Limb (tissue), 2 donors: ENCODE measurements at regions not wholly inside any gene's neighbourhood (a gene's known extent, or its start where the extent isn't known, plus 50 kb on each side); places are given as distances from the start of the nearest gene placed in this dataset.
"Not testable (repeated sequence)": the region's sequence is repeated elsewhere in the genome, so short reads cannot be mapped to it uniquely, and the experiment has no call there.

ENCODE experiments used
- DNase-seq, 2 donors: peaks; one replicate each; pipeline ENCODE4 v3.0.0-alpha.2; 2016; ENCODE audit errors: extremely low spot score in 2 of 2

DNA sequence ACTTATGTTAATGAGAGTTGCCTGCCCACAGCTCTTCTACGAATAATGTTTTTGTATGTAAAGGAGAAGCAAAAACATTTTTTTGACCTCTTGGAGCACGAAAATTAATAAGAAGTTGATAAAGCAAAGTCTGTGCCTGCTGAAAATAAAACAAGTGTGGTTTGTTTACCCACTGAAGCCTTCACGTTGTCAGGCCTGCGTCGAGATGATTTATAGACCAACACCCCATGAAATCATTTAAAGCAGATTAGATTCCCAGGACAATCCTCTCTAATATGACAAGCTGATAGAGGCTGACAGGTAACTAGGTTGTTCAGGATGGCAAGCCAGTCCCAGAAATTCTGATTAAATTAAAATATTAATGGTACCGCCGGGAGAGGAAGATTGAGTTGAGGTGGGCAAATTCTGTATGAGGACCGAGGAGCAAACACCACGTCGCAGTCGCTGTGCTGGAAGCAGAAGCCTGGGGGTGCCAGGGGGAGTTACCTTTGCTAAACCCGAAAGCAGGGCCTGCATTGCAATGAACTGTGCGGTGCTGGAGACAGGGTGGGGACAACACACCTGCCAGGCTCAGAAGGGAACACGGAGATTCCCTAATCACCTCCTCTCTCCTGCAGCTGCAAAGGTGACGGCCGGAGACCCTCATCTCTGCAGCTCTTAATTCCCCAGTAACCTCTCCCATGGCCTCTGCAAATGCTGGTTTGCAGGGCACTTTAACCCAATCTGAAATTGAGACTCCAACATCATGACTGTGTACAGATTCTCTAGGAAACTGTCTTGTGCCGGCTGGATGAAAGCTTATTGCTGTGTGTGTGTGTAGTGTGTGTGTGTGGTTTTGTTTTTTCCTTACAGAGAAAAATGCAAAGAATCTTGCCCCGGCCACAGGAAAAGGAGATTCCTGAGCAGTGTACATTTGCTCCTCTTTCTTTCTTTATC, 2805.9 kb downstream of the RPIA start:
- not testable (repeated sequence) for DNase-seq

GRCh38 chr2:91498065-91498449, 2806.6 kb downstream of the RPIA start:
- DNase-seq, result not testable (repeated sequence)

- not testable (repeated sequence) for DNase-seq
These were observed 2807.2 kb downstream of the RPIA start for GRCh38 chr2:91498513-91499250.

DNA sequence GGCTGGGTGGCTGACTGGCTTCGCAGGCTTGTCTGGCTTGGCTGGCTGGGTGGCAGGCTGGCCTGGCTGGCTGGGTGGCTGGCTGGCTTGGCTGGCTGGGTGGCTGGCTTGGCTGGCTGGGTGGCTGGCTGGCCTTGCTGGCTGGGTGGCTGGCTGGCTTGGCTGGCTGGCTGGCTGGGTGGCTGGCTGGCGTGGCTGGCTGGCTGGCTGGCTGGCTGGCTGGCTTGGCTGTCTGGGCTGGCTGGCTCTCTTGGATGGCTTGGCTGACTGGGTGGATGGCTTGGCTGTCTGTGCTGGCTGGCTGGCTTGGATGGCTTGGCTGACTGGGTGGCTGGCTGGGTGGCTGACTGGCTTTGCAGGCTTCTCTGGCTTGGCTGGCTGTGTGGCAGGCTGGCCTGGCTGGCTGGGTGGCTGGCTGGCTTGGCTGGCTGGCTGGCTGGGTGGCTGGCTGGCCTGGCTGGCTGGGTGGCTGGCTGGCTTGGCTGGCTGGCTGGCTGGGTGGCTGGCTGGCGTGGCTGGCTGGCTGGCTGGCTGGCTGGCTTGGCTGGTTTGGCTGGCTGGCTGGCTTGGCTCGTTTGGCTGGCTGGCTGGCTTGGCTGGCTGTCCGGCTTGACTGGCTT, 2808.1 kb downstream of the RPIA start:
- not testable (repeated sequence) for DNase-seq

DNA sequence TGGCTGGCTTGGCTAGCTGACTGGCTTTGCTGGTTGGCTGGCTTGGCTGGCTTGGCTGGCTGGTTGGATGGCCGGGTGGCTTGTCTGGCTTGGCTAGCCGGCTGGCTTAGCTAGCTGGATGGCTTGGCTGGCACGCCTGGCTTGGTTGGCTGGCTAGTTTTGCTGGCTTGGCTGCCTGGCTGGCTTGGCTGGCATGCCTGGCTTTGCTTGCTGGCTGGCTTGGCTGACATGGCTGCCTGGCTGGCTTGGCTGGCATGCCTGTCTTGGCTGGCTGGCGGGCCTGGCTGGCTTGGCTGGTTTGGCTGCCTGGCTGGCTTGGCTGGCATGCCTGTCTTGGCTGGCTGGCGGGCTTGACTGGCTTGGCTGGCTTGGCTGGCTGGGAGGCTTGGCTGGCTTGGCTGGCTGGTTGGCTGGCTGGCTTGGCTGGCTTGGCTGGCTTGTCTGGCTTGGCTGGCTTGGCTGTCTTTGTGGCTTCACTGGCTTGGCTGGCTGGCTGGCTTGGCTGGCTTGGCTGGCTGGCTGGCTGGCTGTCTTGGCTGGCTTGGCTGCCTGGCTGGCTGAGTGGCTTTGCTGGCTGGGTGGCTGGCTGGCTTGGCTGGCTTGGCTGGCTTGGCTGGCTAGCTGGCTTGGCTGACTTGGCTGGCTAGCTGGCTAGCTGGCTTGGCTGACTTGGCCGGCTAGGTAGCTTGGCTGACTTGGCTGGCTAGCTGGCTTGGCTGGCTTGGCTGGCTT, 2808.9 kb downstream of the RPIA start:
- not testable (repeated sequence) for DNase-seq

DNA sequence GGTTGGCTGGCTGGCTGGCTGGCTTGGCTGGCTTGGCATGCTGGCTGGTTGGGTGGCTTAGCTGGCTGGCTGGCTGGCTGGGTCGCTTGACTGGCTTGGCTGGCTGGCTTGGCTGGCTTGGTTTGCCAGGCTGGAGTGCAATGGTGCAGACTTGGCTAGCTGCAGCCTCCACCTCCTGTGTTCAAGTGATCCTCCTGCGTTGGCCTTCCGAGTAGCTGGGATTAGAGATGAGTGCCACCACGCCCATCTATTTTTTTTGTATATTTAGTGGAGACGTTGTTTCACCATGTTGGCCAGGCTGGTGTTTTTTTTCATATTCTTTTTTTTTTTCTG, 2809.5 kb downstream of the RPIA start:
- not testable (repeated sequence) for DNase-seq

- not testable (repeated sequence) for DNase-seq
These were observed 2810.1 kb downstream of the RPIA start for GRCh38 chr2:91501481-91502080.

DNA sequence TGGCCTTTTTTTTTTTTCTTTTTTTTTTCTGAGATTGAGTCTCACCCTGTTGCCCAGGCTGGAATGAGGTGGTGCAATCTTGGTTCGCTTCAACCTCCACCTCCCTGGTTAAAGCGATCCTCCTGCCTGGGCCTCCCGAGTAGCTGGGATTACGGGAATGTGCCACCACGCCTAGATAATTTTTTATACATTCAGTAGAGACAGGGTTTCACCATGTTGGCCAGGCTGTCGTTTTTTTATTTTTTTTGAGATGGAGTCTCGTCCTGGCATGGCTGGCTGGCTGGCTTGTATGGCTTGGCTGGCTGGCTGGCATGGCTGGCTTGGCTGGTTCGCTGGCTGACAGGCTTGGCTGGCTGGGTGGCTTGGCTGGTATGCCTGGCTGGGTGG, 2812.1 kb downstream of the RPIA start:
- not testable (repeated sequence) for DNase-seq

GRCh38 chr2:91503959-91504741, 2812.7 kb downstream of the RPIA start:
- DNase-seq, result not testable (repeated sequence)

DNA sequence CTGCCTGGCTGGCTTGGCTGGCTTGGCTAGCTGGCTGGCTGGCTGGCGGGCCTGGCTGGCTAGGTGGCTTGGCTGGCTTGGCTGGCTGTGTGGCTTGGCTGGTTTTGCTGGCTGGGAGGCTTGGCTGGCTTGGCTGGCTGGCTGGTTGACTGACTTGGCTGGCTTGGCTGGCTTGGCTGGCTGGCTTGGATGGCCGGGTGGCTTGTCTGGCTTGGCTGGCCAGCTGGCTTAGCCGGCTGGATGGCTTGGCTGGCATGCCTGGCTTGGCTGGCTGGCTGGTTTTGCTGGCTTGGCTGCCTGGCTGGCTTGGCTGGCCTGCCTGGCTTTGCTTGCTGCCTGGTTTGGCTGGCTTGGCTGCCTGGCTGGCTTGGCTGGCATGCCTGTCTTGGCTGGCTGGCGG, 2817.3 kb downstream of the RPIA start:
- not testable (repeated sequence) for DNase-seq

GRCh38 chr2:91509276-91509675, 2817.8 kb downstream of the RPIA start:
- DNase-seq, result not testable (repeated sequence)

DNA sequence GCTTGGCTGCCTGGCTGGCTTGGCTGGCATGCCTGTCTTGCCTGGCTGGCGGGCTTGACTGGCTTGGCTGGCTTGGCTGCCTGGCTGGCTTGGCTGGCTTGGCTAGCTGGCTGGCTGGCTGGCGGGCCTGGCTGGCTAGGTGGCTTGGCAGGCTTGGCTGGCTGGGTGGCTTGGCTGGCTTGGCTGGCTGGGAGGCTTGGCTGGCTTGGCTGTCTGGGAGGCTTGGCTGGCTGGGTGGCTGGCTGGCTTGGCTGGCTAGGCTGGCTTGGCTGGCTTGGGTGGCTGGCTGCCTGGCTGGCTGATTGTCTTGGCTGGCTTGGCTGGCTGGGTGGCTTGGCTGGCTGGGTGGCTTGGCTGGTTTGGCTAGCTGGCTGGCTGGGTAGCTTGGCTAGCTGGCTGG, 2819.7 kb downstream of the RPIA start:
- not testable (repeated sequence) for DNase-seq

GRCh38 chr2:91515966-91516365, 2824.5 kb downstream of the RPIA start:
- DNase-seq, result not testable (repeated sequence)

DNA sequence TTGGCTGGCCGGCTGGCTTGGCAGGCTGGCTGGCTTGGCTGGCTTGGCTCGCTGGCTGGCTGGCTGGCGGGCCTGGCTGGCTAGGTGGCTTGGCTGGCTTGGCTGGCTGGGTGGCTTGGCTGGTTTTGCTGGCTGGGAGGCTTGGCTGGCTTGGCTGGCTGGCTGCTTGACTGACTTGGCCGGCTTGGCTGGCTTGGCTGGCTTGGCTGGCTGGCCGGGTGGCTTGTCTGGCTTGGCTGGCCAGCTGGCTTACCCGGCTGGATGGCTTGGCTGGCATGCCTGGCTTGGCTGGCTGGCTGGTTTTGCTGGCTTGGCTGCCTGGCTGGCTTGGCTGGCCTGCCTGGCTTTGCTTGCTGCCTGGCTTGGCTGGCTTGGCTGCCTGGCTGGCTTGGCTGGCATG, 2825.2 kb downstream of the RPIA start:
- DNase-seq, result not testable (repeated sequence)

DNA sequence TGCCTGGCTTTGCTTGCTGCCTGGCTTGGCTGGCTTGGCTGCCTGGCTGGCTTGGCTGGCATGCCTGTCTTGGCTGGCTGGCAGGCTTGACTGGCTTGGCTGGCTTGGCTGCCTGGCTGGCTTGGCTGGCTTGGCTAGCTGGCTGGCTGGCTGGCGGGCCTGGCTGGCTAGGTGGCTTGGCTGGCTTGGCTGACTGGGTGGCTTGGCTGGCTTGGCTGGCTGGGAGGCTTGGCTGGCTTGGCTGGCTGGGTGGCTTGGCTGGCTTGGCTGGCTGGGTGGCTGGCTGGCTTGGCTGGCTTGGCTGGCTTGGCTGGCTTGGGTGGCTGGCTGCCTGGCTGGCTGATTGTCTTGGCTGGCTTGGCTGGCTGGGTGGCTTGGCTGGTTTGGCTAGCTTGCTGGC, 2826.4 kb downstream of the RPIA start:
- not testable (repeated sequence) for DNase-seq

DNA sequence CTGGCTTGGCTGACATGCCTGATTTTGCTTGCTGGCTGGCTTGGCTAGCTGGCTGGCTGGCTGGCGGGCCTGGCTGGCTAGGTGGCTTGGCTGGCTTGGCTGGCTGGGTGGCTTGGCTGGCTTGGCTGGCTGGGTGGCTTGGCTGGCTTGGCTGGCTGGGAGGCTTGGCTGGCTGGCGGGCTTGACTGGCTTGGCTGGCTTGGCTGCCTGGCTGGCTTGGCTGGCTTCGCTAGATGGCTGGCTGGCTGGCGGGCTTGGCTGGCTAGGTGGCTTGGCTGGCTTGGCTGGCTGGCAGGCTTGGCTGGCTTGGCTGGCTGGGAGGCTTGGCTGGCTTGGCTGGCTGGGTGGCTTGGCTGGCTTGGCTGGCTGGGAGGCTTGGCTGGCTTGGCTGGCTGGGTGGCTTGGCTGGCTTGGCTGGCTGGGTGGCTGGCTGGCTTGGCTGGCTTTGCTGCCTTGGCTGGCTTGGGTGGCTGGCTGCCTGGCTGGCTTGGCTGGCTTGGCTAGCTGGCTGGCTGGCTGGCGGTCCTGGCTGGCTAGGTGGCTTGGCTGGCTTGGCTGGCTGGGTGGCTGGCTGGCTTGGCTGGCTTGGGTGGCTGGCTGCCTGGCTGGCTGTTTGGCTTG, 2827.0 kb downstream of the RPIA start:
- not testable (repeated sequence) for DNase-seq

DNA sequence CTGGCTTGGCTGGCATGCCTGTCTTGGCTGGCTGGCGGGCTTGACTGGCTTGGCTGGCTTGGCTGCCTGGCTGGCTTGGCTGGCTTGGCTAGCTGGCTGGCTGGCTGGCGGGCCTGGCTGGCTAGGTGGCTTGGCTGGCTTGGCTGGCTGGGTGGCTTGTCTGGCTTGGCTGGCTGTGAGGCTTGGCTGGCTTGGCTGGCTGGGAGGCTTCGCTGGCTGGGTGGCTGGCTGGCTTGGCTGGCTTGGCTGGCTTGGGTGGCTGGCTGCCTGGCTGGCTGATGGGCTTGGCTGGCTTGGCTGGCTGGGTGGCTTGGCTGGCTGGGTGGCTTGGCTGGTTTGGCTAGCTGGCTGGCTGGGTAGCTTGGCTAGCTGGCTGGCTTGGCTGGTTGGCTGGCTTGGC, 2827.9 kb downstream of the RPIA start:
- not testable (repeated sequence) for DNase-seq

DNA sequence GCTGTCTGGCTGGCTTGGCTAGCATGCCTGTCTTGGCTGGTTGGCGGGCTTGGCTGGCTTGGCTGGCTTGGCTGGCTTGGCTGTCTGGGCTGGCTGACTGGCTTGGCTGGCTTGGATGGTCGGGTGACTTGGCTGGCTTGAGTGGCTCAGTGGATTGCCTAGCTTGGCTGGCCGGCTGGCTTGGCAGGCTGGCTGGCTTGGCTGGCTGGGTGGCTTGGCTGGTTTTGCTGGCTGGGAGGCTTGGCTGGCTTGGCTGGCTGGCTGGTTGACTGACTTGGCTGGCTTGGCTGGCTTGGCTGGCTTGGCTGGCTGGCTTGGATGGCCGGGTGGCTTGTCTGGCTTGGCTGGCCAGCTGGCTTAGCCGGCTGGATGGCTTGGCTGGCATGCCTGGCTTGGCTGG, 2828.4 kb downstream of the RPIA start:
- DNase-seq, result not testable (repeated sequence)

DNA sequence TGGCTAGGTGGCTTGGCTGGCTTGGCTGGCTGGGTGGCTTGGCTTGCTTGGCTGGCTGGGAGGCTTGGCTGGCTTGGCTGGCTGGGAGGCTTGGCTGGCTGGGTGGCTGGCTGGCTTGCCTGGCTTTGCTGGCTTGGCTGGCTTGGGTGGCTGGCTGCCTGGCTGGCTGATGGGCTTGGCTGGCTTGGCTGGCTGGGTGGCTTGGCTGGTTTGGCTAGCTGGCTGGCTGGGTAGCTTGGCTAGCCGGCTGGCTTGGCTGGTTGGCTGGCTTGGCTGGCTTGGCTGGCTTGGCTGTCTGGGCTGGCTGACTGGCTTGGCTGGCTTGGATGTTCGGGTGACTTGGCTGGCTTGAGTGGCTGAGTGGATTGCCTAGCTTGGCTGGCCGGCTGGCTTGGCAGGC, 2829.1 kb downstream of the RPIA start:
- DNase-seq, result not testable (repeated sequence)
